OCI-LY3 (cell line): ENCODE measurements at regions not wholly inside any gene's neighbourhood (a gene's known extent, or its start where the extent isn't known, plus 50 kb on each side); places are given as distances from the start of the nearest gene placed in this dataset.
"Not testable (repeated sequence)": the region's sequence is repeated elsewhere in the genome, so short reads cannot be mapped to it uniquely, and the experiment has no call there.

ENCODE experiments used
- H2AFZ ChIP-seq: fragments of 200-600, 300-600 bp; shearing (Covaris generic); 2 replicates; pipeline ENCODE4 v1.6.0; 2014; ENCODE audit warnings: antibody characterized with exemption, low read depth, low read length
- H3K27ac ChIP-seq: fragments of 200-600, 300-600 bp; sonication (generic); 2 replicates; pipeline ENCODE4 v1.5.1; 2014; ENCODE audit warnings: mild to moderate bottlenecking, low read length, moderate library complexity, mixed read lengths
- H3K27me3 ChIP-seq: fragments of 200-600, 300-600 bp; sonication (generic); 2 replicates; pipeline ENCODE4 v1.6.1; 2014; ENCODE audit warnings: low read depth, low read length, mixed read lengths
- H3K36me3 ChIP-seq: fragments of 200-600, 300-600 bp; sonication (generic); replicated peaks from 2 replicates; pipeline ENCODE3; 2014; ENCODE audit warnings: low read depth, low read length, mixed read lengths
- H3K4me1 ChIP-seq: fragments of 300-600, 200-600 bp; sonication (generic); 2 replicates; pipeline ENCODE4 v1.6.1; 2014; ENCODE audit warnings: low read length, mixed read lengths
- H3K4me2 ChIP-seq: fragments of 200-600, 300-600 bp; sonication (generic); 2 replicates; pipeline ENCODE4 v1.6.1; 2014; ENCODE audit warnings: low read length, mixed read lengths
- H3K4me3 ChIP-seq: fragments of 300-600, 200-600 bp; sonication (generic); 2 replicates; pipeline ENCODE4 v1.5.1; 2014; ENCODE audit warnings: antibody characterized with exemption, mild to moderate bottlenecking, low read length, moderate library complexity
- H3K79me2 ChIP-seq: fragments of 300-600, 200-600 bp; shearing (Covaris generic); 2 replicates; pipeline ENCODE4 v1.6.1; 2014; ENCODE audit warnings: mild to moderate bottlenecking, low read length, mixed read lengths
- H3K9ac ChIP-seq: fragments of 300-600, 200-600 bp; shearing (Covaris generic); 2 replicates; pipeline ENCODE4 v1.6.0; 2014; ENCODE audit warnings: mild to moderate bottlenecking, low read length, moderate library complexity
- H3K9me3 ChIP-seq: fragments of 200-600, 300-600 bp; shearing (Covaris generic); 2 replicates; pipeline ENCODE4 v1.6.1; 2014; ENCODE audit warnings: low read length, mixed read lengths; ENCODE audit not compliant: insufficient read depth
- H4K20me1 ChIP-seq: fragments of 200-600, 300-600 bp; sonication (generic); 2 replicates; pipeline ENCODE4 v1.6.1; 2016; ENCODE audit warnings: low read length, mixed read lengths; ENCODE audit not compliant: insufficient read depth
- EZH2phosphoT487 ChIP-seq: fragments of 200-600 bp; shearing (Covaris generic); IDR thresholded peaks from 2 replicates; pipeline ENCODE4 v1.6.1; 2018; ENCODE audit warnings: antibody characterized with exemption, mixed run types, low read depth
- TF ChIP-seq, protein P1 (sequence below): fragments of 200-600, 300-600 bp; sonication (generic); IDR thresholded peaks from 2 replicates; pipeline ENCODE4 v1.5.1; 2014; ENCODE audit warnings: antibody characterized with exemption, low read length, low read depth

DNA sequence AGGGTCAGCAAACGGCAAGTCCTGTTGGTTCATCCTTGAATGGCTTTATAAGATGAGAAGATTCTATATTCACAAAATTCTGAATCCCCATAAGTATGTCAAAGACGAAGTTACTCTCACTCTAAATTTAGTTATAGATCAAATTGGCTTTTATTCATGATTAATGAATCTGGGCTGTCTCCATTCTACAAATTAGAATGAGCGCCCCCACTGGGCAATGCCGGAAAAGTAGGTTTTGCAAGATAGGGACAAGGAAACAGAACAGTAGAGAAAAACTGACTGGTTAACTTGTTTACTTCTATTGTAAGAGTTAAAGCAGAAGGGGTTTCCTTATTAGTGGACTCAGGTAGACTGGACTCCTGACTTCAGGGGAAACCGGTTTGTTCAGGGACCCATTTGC lies 100.3 kb downstream of the F11 start:
- Histone ChIP-seq H3K4me1 (no peaks in the 10 kb centered on the region), H3K4me3 (no peak overlapping the region), H3K36me3 (no peaks in the 10 kb centered on the region), H3K9me3 (no peaks in the 10 kb centered on the region), H3K4me2 (no peak overlapping the region), H3K9ac (no peak overlapping the region), H4K20me1 (no peaks in the 10 kb centered on the region), H3K27me3 (no peaks in the 10 kb centered on the region), H3K27ac (no peak overlapping the region), H3K79me2 (no peaks in the 10 kb centered on the region), H2AFZ (no peak overlapping the region)
- TF ChIP-seq EZH2phosphoT487: no peak
- TF ChIP-seq, protein P1, sequence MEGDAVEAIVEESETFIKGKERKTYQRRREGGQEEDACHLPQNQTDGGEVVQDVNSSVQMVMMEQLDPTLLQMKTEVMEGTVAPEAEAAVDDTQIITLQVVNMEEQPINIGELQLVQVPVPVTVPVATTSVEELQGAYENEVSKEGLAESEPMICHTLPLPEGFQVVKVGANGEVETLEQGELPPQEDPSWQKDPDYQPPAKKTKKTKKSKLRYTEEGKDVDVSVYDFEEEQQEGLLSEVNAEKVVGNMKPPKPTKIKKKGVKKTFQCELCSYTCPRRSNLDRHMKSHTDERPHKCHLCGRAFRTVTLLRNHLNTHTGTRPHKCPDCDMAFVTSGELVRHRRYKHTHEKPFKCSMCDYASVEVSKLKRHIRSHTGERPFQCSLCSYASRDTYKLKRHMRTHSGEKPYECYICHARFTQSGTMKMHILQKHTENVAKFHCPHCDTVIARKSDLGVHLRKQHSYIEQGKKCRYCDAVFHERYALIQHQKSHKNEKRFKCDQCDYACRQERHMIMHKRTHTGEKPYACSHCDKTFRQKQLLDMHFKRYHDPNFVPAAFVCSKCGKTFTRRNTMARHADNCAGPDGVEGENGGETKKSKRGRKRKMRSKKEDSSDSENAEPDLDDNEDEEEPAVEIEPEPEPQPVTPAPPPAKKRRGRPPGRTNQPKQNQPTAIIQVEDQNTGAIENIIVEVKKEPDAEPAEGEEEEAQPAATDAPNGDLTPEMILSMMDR: no peak

DNA sequence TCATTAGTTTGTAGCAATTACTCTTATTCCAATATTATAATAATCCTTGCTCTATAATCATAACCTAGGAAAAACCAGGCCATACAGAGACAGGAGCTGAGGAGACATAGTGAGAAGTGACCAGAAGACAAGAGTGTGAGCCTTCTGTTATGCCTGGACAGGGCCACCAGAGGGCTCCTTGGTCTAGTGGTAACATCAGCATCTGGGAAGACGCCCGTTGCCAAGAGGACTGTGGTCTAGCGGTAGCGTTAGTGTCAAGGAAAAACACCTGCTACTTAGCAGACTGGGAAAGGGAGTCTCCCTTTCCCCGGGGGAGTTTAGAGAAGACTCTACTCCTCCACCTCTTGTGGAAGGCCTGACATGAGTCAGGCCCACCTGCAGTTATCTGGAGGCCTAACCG lies 97.0 kb downstream of the F11 start:
- not testable (repeated sequence) for H3K4me3 ChIP-seq, H3K27ac ChIP-seq, H2AFZ ChIP-seq, H3K4me2 ChIP-seq, H3K9ac ChIP-seq, H3K79me2 ChIP-seq, H3K4me1 ChIP-seq, H3K27me3 ChIP-seq, H4K20me1 ChIP-seq, H3K36me3 ChIP-seq, H3K9me3 ChIP-seq

DNA sequence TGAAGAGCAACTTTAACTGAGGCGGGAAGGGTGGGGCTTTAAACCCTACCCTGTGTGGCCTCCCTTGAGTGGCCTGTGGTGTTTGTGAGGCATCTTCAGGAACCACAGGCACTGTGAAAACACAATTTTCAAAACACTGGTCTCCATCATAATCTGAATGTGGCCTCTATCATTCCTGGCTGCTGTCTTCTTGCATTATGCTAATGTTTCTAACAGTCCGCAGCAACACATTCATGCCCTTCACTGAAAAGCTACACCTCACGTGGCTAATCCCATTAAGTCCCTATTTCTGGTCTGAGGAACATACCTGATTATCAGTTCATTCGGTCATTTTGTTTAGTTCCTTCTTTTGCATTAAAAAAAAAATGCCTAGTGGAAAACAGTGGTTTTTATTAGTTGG lies 94.6 kb downstream of the F11 start:
- H3K79me2 ChIP-seq: no peaks in the 10 kb centered on the region
- H2AFZ ChIP-seq: no peak overlapping the region
- no peaks in the 10 kb centered on the region for H3K36me3 ChIP-seq
- H3K9me3 ChIP-seq: no peaks in the 10 kb centered on the region
- no peak overlapping the region for H3K4me2 ChIP-seq
- H3K4me3 ChIP-seq: no peak overlapping the region
- TF ChIP-seq, protein P1: no peak
- TF ChIP-seq EZH2phosphoT487: no peak
- no peaks in the 10 kb centered on the region for H3K27me3 ChIP-seq
- H4K20me1 ChIP-seq: no peaks in the 10 kb centered on the region
- H3K9ac ChIP-seq: no peak overlapping the region
- H3K4me1 ChIP-seq: no peaks in the 10 kb centered on the region
- H3K27ac ChIP-seq: no peak overlapping the region

DNA sequence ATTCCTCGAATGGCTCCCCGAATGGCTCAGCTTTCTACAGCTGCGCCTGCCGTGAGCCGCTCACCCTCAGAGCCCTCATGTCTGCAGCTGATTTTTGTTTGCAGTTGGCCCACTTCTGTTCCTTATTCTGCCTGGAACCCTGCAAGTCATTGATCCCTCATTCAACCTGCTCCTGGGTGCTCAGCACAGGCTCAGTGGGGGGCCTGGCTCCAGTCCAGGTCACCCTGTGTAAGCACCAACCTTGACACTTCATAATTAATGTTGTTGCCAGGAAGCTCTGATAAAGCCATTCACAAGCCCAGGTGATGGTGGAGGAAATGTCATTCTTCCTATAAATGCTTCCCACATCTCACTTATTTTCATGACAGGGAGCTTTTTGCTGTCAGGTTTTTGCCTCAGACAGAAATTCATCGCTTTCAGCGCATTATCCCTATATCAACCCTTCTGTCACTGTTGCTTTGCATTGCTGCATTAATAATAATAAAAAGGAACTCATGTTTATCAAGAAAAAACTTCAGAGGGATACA lies 85.7 kb downstream of the F11 start:
- H3K4me1 ChIP-seq: no peaks in the 10 kb centered on the region
- H4K20me1 ChIP-seq: no peaks in the 10 kb centered on the region
- H3K27ac ChIP-seq: no peak overlapping the region
- no peaks in the 10 kb centered on the region for H3K79me2 ChIP-seq
- H2AFZ ChIP-seq: no peak overlapping the region
- H3K4me2 ChIP-seq: no peak overlapping the region
- H3K36me3 ChIP-seq: no peaks in the 10 kb centered on the region
- TF ChIP-seq, protein P1: no peak
- TF ChIP-seq EZH2phosphoT487: no peak
- H3K9ac ChIP-seq: no peak overlapping the region
- H3K27me3 ChIP-seq: no peaks in the 10 kb centered on the region
- H3K9me3 ChIP-seq: no peaks in the 10 kb centered on the region
- no peak overlapping the region for H3K4me3 ChIP-seq

DNA sequence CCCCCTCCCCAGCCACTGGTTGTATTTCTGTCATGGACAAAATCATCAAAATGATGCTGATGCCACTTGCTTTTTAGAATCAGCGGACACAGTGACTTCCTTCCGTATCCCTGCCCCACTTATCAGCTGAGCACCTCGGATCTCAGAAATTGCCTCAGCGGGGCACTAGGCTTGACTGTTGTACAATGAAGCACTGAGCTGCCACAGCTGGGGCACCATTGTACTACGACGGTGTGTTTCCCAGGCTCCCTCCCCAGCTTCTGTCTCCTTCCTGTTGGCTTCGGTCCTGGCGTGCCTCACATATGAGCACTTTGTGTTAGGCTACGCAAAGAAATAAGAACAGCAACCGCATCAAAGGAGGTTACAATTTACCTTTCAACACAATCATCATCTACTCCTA lies 82.4 kb downstream of the F11 start:
- TF ChIP-seq, protein P1: no peak
- no peak for TF ChIP-seq EZH2phosphoT487
- Histone ChIP-seq H3K36me3 (no peaks in the 10 kb centered on the region), H3K79me2 (no peaks in the 10 kb centered on the region), H3K4me3 (no peak overlapping the region), H2AFZ (no peak overlapping the region), H3K9ac (no peak overlapping the region), H3K4me1 (no peaks in the 10 kb centered on the region), H4K20me1 (no peaks in the 10 kb centered on the region), H3K9me3 (no peaks in the 10 kb centered on the region), H3K27ac (no peak overlapping the region), H3K4me2 (no peak overlapping the region), H3K27me3 (no peaks in the 10 kb centered on the region)
